Right hindlimb (tissue), 1 donor: ENCODE measurements at regions not wholly inside any gene's neighbourhood (a gene's known extent, or its start where the extent isn't known, plus 50 kb on each side); places are given as distances from the start of the nearest gene placed in this dataset.
A peak's percentile ranks its signal among the peaks of the same experiment; 100 is the strongest.

Experiments used
- DNase-seq: peaks from one replicate; pipeline ENCODE4 v3.0.0-alpha.2; 2018

DNA sequence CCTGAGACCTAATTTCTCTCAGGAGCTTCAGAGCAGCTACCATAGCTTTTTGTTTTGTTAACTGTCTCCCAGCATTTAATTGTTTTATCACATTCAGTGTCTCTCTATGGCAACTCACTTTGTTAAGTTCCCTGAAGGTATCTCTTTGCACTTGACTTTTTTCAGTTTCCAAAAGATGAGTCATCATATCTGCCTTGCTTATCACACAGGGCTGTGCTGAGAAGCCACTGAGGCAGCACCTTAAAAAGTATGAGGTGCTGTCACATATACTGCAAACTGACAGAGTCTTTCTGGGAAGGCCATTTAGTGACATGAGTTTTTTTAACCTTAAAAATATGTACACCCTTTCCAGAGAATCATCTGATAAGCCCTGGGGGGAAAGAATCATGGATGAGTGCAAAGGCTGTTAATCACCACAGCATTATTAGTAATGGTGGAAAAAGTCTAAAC, 56.8 kb downstream of the PPP1R3C start:
- DNase-seq, result no peak

GRCh38 chr10:91575044-91575610, 57.7 kb downstream of the PPP1R3C start:
- peak; percentile 45 for DNase-seq

DNA sequence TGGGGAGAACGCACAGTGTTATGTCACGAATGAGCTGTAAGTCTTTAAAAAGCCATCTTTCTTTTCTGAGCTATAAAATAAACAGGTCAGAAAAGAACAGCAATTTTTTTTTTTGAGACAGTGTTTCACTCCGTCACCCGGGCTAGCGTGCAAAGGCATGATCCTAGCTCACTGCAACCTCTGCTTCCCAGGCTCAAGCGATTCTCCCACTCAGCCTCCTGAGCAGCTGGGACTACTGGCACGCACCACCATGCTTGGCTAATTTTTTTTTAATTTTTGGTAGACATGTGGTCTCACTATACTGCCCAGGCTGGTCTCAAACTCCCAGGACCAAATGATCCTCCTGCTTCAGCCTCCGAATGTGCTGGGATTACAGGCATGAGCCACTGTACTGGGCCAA, 58.6 kb downstream of the PPP1R3C start:
- no peak for DNase-seq

GRCh38 chr10:91573320-91573719, 59.6 kb downstream of the PPP1R3C start:
- DNase-seq, result no peak

- no peak for DNase-seq
Observed at GRCh38 chr10:91571671-91572070, 61.2 kb downstream of the PPP1R3C start.

GRCh38 chr10:91570220-91570619, 62.7 kb downstream of the PPP1R3C start:
- DNase-seq, result no peak

DNA sequence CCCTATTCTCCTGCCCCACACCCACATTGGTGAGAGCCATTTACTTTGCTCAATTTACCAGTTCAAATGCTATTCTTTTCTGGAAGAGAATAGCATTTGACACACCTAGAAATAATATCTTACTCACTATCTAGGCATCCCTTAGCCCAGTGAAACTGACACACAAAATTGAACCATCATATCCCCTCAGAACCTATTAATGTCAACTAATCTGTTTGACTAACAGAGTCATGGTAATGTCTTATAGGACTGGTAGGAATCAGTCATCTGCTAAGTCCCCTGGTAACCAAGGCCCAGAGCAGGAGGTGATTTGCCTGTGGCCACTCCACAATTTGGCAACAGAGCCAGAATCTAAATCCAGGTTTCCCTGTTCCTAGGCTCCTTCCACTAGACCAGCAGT, 63.3 kb downstream of the PPP1R3C start:
- DNase-seq, result no peak

DNA sequence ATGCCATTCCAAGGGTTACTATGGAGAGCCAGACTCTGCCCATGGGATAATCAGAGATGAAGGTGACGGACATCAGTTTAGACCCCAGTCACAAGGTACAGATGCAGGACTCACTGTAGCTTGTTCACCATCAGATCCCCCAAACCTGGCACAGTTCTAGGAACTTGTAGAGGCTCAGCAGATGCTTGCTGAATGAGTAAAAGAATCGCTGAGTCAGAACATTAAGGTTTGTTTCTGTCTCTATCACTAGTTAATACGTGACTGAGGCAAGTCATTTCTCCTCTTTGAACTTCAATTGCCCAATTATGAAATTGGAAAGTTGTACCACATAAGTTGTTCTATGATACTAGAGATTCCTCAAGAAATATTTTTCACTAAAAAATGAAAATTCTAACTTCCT, 65.1 kb downstream of the PPP1R3C start:
- no peak for DNase-seq

GRCh38 chr10:91566115-91566514, 66.8 kb downstream of the PPP1R3C start:
- no peak for DNase-seq

GRCh38 chr10:91565226-91565625, 67.6 kb downstream of the PPP1R3C start:
- DNase-seq, result no peak

DNA sequence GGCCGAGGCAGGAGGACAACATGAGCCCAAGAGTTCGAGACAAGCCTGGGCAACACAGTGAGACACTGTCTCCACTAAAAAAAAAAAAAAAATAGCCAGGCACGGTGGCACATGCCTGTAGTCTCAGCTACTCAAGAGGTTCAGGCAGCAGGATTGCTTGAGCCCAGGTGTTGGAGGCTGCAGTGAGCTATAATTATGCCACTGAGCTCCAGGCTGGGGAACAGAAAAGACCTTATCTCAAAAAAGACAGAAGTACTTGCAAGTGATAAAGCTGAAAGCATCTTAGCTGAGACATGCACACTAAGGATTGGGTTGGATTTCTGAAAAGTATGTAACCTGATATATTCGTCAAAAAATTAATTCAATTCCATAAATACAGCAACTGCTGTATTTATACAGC, 68.4 kb downstream of the PPP1R3C start:
- DNase-seq, result no peak
